Choroid plexus epithelial cell (primary cell): ENCODE measurements at regions not wholly inside any gene's neighbourhood (a gene's known extent, or its start where the extent isn't known, plus 50 kb on each side); places are given as distances from the start of the nearest gene placed in this dataset.
"Not testable (repeated sequence)": the region's sequence is repeated elsewhere in the genome, so short reads cannot be mapped to it uniquely, and the experiment has no call there.

Experiments
- DNase-seq: peaks from one replicate; pipeline ENCODE4 v3.0.0-alpha.2; 2010; ENCODE audit warnings: low read depth
- H3K4me3 ChIP-seq: 2 replicates; pipeline ENCODE4 v1.5.1; 2011; ENCODE audit warnings: low read depth, mild to moderate bottlenecking, control low read depth, low read length, moderate library complexity
- TF ChIP-seq, protein P1 (sequence below): conservative IDR thresholded peaks from 2 replicates; pipeline ENCODE4 v1.5.1; 2011; ENCODE audit warnings: low read depth, mild to moderate bottlenecking, control low read depth, inconsistent platforms, low read length, moderate library complexity

DNA sequence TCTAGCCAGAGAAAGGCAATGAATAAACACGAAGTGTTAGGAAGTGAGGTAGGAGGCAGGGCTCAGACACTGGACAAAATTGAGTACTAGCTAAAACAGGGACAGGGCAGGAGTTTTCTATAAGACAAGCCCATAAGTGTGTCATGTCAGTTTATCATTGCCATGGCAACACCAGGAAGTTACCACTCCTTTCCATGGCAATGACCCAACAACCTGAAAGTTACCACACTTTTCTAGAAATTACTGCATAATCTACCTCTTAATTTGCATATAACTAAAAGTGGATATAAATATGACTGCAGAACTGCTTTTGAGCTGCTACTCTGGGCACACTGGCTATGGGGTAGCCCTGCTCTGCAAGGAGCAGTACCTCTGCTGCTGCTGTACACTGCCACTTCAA lies 442.5 kb upstream of the COX7C start:
- no peak overlapping the region for H3K4me3 ChIP-seq
- DNase-seq: no peak
- TF ChIP-seq, protein P1, sequence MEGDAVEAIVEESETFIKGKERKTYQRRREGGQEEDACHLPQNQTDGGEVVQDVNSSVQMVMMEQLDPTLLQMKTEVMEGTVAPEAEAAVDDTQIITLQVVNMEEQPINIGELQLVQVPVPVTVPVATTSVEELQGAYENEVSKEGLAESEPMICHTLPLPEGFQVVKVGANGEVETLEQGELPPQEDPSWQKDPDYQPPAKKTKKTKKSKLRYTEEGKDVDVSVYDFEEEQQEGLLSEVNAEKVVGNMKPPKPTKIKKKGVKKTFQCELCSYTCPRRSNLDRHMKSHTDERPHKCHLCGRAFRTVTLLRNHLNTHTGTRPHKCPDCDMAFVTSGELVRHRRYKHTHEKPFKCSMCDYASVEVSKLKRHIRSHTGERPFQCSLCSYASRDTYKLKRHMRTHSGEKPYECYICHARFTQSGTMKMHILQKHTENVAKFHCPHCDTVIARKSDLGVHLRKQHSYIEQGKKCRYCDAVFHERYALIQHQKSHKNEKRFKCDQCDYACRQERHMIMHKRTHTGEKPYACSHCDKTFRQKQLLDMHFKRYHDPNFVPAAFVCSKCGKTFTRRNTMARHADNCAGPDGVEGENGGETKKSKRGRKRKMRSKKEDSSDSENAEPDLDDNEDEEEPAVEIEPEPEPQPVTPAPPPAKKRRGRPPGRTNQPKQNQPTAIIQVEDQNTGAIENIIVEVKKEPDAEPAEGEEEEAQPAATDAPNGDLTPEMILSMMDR: no peak

DNA sequence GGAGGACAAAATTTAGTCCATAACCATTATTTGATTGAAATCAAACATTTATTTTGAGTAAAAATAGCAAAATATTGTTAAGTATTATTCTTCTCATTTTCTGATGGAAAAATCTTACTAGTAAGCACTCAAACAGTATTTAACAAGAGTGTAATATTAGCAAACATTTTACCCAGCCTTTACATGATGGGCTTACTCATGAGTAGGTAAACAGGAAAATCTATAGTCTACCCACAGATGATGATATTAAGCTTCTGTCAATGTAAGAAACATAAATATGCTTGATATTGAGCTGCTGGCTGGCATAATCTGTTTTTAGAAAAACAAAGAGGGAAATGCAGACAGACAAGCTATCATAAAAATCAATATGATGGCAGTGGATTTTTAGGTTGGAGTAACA lies 418.5 kb upstream of the COX7C start:
- TF ChIP-seq, protein P1: no peak
- no peak for DNase-seq
- H3K4me3 ChIP-seq: no peak overlapping the region

DNA sequence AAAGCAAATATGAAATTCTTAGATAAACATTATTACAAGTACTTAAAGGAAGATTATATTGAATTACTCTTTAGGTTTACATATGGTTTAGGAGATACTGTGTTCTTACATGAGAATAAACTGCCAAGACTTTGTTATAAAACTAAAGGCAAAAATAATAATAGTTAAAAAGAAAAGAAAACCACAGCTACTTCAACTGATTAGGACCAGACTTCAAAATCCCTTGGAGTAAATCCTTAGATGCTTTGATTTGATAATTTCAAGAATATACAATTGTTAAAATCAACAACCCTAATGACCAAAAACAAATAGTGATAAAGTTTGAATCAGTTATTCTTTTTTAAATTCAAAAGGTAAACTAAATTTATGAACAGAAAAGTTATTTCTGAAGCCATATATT lies 389.6 kb upstream of the COX7C start:
- no peak overlapping the region for H3K4me3 ChIP-seq
- TF ChIP-seq, protein P1: no peak
- no peak for DNase-seq

DNA sequence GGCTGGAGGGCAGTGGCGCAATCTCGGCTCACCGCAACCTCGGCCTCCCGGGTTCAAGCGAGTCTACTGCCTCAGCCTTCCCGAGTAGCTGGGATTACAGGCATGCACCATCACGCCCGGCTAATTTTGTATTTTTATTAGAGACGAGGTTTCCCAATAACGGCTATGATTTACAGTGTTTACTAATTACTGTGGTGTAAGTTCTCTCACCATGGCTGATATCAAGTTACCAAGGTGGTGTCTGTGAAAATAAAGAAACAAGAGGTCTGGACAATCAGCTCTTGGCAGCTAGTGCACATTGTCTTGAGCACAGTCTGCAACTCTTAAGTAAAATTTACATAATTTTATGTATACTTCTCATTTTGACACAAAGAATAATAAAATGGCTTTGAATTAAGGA lies 385.5 kb upstream of the COX7C start:
- TF ChIP-seq, protein P1: no peak
- no peak overlapping the region for H3K4me3 ChIP-seq
- DNase-seq: no peak

DNA sequence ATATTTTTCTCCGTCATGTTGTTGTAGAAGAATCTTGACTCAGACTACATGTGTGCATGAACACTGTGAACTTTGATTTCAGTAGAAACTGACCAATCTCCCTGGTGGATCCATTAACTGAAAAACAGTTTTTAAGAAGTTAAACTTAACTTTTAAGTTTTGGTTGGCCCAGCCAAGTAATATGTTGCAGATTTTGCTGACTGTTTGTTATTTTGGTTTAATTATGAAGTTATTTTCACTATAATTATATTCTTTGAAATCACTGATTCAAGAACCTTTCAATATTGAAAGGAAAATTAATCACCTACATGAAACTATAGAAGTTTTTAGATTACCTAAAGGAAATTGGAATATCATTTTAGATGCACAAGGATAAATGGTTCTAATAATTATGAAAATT lies 373.6 kb upstream of the COX7C start:
- TF ChIP-seq, protein P1: no peak
- no peak overlapping the region for H3K4me3 ChIP-seq
- DNase-seq: no peak

DNA sequence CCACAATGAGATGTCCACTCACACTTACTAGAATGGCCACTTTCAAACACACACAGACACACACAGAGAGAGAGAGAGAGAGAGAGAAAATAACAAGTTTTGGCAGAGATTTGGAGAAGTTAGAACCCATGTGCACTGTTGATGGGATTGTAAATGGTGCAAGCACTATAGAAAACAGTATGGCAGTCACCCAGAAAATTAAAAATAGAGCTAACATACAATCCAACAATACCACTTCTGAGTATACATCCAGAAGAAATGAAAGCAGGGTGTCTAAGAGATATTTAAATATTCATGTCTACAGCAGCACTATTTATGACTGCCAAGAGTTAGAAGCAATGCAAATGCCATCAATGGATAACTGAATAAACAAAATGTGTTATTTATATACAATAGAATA lies 359.9 kb upstream of the COX7C start:
- DNase-seq: no peak
- TF ChIP-seq, protein P1: no peak
- H3K4me3 ChIP-seq: no peak overlapping the region

DNA sequence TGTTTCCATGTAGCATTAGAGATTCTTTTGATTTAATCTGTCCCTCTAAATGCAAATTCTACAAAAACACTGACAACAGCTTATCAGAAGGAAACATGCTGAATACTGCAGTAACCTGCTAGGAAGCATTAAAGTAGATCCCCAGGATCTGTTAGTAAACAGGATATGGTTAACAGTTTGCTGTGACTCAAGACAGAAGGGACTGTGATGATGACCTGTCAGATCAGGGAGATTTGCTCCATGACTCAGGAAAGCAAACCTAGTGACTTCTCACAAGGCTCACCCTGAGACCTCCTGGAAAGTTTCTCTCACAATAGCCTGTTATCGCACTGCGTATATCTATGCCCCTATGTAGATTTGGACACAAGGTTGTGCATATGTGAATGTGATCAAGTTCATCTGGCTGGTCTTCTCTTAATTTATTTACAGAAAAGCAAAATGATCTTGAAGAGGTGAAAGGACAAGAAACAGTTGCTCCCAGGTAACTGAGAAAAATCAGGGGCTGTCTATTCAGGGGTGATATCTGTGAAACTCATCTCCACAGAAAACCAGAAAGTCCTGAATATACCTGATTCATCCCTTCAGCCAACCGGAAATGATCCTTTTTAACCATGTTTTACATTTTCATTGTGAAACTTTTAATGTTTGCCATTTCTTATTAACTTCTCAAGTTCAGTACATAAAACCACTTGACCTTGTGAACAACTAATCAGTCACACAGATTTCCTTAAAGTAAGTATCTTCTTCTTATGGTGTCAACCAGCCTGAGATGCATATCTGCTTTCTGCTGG lies 333.1 kb upstream of the COX7C start:
- DNase-seq, H3K4me3 ChIP-seq: not testable (repeated sequence)

DNA sequence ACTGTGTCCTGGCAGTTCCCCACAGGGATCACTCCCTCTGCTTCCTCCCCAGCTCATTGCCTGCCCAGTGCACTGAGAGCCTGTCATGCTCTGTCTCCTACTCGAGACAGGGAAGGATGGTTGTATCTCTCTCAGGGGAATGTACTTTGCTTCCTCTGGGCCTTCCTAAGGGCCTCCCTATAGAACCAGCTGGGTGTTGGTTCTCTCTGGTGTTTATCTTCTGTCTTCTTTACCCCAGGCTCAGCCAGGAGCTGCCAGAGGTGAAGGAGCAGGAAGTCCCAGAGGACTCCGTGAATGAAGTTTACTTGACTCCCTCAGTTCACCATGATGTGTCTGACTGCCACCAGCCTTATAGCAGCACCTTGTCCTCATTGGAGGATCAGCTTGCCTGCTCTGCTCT lies 330.3 kb upstream of the COX7C start:
- not testable (repeated sequence) for H3K4me3 ChIP-seq, DNase-seq

DNA sequence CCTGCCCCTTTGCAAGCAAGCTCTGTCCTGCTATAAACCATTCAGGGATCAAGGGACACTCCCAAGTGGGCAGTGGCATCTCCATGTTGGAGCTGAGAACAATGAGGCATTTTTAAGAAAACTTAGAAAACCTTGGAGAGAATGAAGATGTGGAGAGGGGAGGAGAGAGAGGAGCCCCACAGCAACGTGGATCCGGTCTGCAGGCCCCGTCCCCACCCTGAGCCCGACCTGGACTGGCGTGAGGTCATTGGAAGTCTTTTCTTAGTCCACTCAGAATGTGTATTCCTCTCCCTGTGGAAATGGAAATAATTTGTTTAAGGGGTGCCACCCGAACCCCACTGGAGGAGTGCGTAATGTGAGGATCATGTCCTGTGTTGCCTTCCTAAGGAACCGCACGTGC lies 328.0 kb upstream of the COX7C start:
- not testable (repeated sequence) for DNase-seq, H3K4me3 ChIP-seq

DNA sequence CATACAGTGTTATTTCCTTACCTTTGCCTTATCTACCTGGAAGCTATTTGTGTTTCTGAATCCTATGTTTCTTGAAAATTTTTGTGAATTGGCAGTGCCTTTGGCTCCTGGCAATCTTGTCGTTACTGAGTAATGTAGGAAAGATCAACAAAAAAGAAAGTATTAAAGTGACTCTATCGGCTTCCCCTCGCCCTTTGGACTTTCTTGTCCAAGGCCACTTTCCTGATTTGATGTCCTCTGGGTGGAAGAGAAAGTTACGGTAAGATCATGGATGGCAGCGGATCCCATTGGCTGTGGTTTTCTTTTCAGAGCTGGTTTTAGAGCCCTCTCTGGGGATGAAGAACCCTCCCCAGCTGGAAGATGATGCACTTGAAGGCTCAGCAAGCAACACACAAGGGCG lies 324.9 kb upstream of the COX7C start:
- not testable (repeated sequence) for DNase-seq, H3K4me3 ChIP-seq

DNA sequence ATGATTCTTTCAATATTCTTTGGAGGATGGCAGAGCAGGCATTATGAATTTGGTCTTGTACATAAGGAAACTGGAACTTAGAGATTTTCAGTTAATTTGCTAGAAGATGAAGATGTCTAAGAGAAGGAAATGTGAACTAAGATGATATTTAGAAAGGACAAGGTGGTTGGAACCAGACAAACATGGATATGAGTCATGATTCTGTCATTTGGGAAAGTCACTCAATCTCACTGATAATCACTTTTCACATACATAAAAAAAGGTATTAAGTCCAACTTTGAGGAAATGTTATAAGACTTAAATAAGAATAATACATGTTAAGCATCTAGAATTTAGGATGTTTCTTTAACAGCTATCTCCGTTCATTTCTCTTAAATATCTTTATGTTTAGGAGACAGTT lies 315.1 kb upstream of the COX7C start:
- not testable (repeated sequence) for DNase-seq, H3K4me3 ChIP-seq
